ENCODE measurements at regions not wholly inside any gene's neighbourhood (a gene's known extent, or its start where the extent isn't known, plus 50 kb on each side); places are given as distances from the start of the nearest gene placed in this dataset.

- TF ChIP-seq POLR2A (IDR thresholded peaks at IDR 0.05; ENCODE audit: control extremely low read depth in 1 of 2, low read depth in 2 of 2, low read length in 2 of 2): peak in 1 of 2 experiments; percentile 74; a peak in 1 of 3 replicates
- TF ChIP-seq RNF2 (IDR thresholded peaks at IDR 0.05; ENCODE audit: borderline replicate concordance, low read depth, low read length, missing control alignments, poor library complexity, severe bottlenecking): no peak
- CTCF ChIA-PET (ENCODE audit: partially characterized antibody): interaction anchor here (0.9 to 1.6 kb wide), 2 partner anchors 60 to 66 kb away, joined by 3 read pairs; no protein-coding TSS in a partner anchor
These were observed 56.0 kb upstream of the HEY2 start for GRCh38 chr6:125693480-125693879.

More at GRCh38 chr6:125693480-125693879, 56.0 kb upstream of the HEY2 start:
- Histone ChIP-seq H3K27ac (ENCODE audit: low read depth, low read length) (no peak overlapping the region), H2BK20ac (ENCODE audit: low read length) (no peak overlapping the region), H2BK12ac (ENCODE audit: low read depth, low read length) (no peak overlapping the region), H3K18ac (ENCODE audit: extremely low read depth, low read length) (no peak overlapping the region), H3K14ac (ENCODE audit: insufficient read length) (no peak overlapping the region), H3K9me3 (ENCODE audit: insufficient read depth in 2 of 2, low read depth in 1 of 2, low read length in 1 of 2) (peaks cover 60 to 67% of the 10 kb centered on the region in 2 experiments), H3K79me1 (ENCODE audit: low read depth, low read length) (no peaks in the 10 kb centered on the region), H3K4ac (replicated peaks; ENCODE audit: insufficient read length, low read depth, low read length) (no peak overlapping the region), H2BK15ac (ENCODE audit: low read length) (no peak overlapping the region), H3K4me2 (ENCODE audit: insufficient read depth in 1 of 2, low read depth in 2 of 2, low read length in 2 of 2) (no peak overlapping the region), H3K27me3 (replicated peaks in 1 of 4; ENCODE audit: control insufficient read depth in 3 of 4, extremely low read depth in 1 of 4, insufficient read depth in 3 of 4, low read length in 3 of 4) (no peaks in the 10 kb centered on the region), H4K20me1 (replicated peaks in 1 of 2; ENCODE audit: control insufficient read depth in 1 of 2, insufficient read depth in 2 of 2, low read length in 2 of 2) (no peaks in the 10 kb centered on the region), H2AK5ac (ENCODE audit: low read depth, low read length) (no peak overlapping the region), H3K56ac (replicated peaks; ENCODE audit: insufficient read length, low read depth, low read length) (no peak overlapping the region), H3K9ac (replicated peaks in 1 of 4; ENCODE audit: extremely low read depth in 1 of 4, low read depth in 3 of 4, low read length in 3 of 4) (no peak overlapping the region), H2AFZ (ENCODE audit: low read length) (no peak overlapping the region), H3K36me3 (ENCODE audit: control insufficient read depth in 2 of 4, insufficient read depth in 4 of 4, low read length in 3 of 4) (peaks cover 11 to 89% (median 42%) of the 10 kb centered on the region in 4 experiments), H3K23me2 (ENCODE audit: low read depth, low read length) (no peaks in the 10 kb centered on the region), H2BK120ac (replicated peaks; ENCODE audit: low read depth, low read length) (no peak overlapping the region), H4K91ac (replicated peaks; ENCODE audit: insufficient read length, low read length) (no peak overlapping the region), H3K79me2 (ENCODE audit: control insufficient read depth in 1 of 2, insufficient read depth in 2 of 2, low read length in 2 of 2) (peaks cover 0 to 20% of the 10 kb centered on the region in 2 experiments; a peak in 2 of 4 replicates), H2BK5ac (ENCODE audit: low read depth, low read length) (no peak overlapping the region), H3K23ac (ENCODE audit: insufficient read length) (no peak overlapping the region), H3K4me3 (ENCODE audit: extremely low read depth in 1 of 4, insufficient read depth in 2 of 4, low read depth in 3 of 4, low read length in 4 of 4) (peak overlapping the region in 1 of 4 experiments; percentile 19; a peak in 1 of 8 replicates), H4K5ac (ENCODE audit: insufficient read length, low read depth, low read length) (no peak overlapping the region), H4K8ac (ENCODE audit: extremely low read depth, insufficient read depth, low read length) (no peak overlapping the region), H3K4me1 (replicated peaks in 1 of 4; ENCODE audit: control insufficient read depth in 3 of 4, insufficient read depth in 4 of 4, low read length in 3 of 4) (no peaks in the 10 kb centered on the region)
- 69% methylated on average over 1 of the region's 1 CpG; no CpG with 5 or more reads in 1 of the 2 experiments for WGBS, 2 experiments (ENCODE audit: extremely low coverage in 1 of 2, insufficient coverage in 1 of 2, insufficient read length in 1 of 2, insufficient replicate concordance in 2 of 2, low coverage in 1 of 2, low lambda C conversion rate in 2 of 2, missing lambda C conversion rate in 1 of 2)
- DNase-seq (ENCODE audit: low read depth in 1 of 2, low spot score in 2 of 2) (no peak), FAIRE-seq (no peak)
- POLR2A ChIA-PET (ENCODE audit: partially characterized antibody): interaction anchor here (0.9 to 2.2 kb wide), 8 partner anchors 9 to 72 kb away, joined by 3 to 12 read pairs (median 3); no protein-coding TSS in a partner anchor

Data from H1 (cell line).